ENCODE measurements at regions not wholly inside any gene's neighbourhood (a gene's known extent, or its start where the extent isn't known, plus 50 kb on each side); places are given as distances from the start of the nearest gene placed in this dataset.
A peak's percentile ranks its signal among the peaks of the same experiment; 100 is the strongest.

DNA sequence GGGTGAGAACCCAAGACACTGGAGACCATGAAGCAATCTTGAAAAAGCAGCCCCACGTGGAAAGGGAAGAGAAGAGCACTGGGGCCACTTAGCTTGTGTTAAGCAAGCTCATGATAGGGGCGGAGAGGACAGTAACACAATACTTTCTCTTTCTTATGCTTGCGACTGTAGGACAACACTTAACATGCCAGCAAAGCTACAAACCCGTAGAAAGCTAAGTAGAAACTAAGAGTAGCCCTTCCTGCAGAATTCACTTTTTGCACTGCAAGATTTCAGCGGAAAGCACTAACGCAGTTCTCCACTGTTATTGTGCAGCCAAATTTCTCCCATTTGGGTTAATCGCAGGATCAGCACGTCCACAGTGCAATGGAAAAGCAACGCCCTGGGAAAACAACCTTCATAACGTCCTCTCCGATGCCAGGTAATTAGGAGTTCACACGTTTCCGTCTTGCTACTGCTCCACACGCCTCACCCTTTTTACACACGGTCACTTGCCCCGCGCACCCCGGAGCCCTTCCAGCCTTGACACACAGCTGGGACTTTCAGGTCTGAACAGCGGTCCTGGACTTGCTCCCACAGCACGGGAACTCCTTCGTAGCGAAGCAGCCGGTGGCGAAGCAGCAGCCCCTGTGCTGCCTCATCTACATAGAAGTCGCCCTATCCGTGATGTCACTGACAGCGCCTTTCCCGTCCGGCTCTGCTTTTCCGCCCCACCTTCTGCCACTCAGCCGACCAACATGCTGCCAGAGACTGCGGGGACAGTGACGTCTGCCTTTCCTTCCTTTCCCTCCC, 148.6 kb downstream of the PPIAL4G start (continued):
- TF ChIP-seq, protein P1, sequence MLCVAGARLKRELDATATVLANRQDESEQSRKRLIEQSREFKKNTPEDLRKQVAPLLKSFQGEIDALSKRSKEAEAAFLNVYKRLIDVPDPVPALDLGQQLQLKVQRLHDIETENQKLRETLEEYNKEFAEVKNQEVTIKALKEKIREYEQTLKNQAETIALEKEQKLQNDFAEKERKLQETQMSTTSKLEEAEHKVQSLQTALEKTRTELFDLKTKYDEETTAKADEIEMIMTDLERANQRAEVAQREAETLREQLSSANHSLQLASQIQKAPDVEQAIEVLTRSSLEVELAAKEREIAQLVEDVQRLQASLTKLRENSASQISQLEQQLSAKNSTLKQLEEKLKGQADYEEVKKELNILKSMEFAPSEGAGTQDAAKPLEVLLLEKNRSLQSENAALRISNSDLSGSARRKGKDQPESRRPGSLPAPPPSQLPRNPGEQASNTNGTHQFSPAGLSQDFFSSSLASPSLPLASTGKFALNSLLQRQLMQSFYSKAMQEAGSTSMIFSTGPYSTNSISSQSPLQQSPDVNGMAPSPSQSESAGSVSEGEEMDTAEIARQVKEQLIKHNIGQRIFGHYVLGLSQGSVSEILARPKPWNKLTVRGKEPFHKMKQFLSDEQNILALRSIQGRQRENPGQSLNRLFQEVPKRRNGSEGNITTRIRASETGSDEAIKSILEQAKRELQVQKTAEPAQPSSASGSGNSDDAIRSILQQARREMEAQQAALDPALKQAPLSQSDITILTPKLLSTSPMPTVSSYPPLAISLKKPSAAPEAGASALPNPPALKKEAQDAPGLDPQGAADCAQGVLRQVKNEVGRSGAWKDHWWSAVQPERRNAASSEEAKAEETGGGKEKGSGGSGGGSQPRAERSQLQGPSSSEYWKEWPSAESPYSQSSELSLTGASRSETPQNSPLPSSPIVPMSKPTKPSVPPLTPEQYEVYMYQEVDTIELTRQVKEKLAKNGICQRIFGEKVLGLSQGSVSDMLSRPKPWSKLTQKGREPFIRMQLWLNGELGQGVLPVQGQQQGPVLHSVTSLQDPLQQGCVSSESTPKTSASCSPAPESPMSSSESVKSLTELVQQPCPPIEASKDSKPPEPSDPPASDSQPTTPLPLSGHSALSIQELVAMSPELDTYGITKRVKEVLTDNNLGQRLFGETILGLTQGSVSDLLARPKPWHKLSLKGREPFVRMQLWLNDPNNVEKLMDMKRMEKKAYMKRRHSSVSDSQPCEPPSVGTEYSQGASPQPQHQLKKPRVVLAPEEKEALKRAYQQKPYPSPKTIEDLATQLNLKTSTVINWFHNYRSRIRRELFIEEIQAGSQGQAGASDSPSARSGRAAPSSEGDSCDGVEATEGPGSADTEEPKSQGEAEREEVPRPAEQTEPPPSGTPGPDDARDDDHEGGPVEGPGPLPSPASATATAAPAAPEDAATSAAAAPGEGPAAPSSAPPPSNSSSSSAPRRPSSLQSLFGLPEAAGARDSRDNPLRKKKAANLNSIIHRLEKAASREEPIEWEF (IDR thresholded peaks at IDR 0.05; ENCODE audit: insufficient replicate concordance, low read depth, low read length): no peak
- TF ChIP-seq, protein P2, sequence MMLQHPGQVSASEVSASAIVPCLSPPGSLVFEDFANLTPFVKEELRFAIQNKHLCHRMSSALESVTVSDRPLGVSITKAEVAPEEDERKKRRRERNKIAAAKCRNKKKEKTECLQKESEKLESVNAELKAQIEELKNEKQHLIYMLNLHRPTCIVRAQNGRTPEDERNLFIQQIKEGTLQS (IDR thresholded peaks at IDR 0.05; ENCODE audit: borderline replicate concordance, extremely low read depth, low read depth, low read length): 0 out of 2 replicates have a peak, but pooled peaks have one; percentile 19
- TF ChIP-seq WRNIP1 (IDR thresholded peaks at IDR 0.05; ENCODE audit: borderline replicate concordance, low read depth, low read length): no peak
- peak; percentile 64; the same call in 1 of the 2 replicates for TF ChIP-seq MXI1 (IDR thresholded peaks at IDR 0.05; ENCODE audit: low read depth, low read length)
- TF ChIP-seq, protein P3, sequence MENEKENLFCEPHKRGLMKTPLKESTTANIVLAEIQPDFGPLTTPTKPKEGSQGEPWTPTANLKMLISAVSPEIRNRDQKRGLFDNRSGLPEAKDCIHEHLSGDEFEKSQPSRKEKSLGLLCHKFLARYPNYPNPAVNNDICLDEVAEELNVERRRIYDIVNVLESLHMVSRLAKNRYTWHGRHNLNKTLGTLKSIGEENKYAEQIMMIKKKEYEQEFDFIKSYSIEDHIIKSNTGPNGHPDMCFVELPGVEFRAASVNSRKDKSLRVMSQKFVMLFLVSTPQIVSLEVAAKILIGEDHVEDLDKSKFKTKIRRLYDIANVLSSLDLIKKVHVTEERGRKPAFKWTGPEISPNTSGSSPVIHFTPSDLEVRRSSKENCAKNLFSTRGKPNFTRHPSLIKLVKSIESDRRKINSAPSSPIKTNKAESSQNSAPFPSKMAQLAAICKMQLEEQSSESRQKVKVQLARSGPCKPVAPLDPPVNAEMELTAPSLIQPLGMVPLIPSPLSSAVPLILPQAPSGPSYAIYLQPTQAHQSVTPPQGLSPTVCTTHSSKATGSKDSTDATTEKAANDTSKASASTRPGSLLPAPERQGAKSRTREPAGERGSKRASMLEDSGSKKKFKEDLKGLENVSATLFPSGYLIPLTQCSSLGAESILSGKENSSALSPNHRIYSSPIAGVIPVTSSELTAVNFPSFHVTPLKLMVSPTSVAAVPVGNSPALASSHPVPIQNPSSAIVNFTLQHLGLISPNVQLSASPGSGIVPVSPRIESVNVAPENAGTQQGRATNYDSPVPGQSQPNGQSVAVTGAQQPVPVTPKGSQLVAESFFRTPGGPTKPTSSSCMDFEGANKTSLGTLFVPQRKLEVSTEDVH (IDR thresholded peaks at IDR 0.05; ENCODE audit: low read depth, partially characterized antibody): no peak
- TF ChIP-seq POLR2AphosphoS5 (IDR thresholded peaks at IDR 0.05; ENCODE audit: low read length): peak; percentile 100
- TF ChIP-seq TAF1 (IDR thresholded peaks at IDR 0.05; ENCODE audit: borderline replicate concordance, low read depth, low read length): peak; percentile 52; the same call in 1 of the 2 replicates
- no peak for TF ChIP-seq SUZ12 (IDR thresholded peaks at IDR 0.05; ENCODE audit: unreplicated experiment)
- TF ChIP-seq RB1 (IDR thresholded peaks at IDR 0.05; ENCODE audit: borderline replicate concordance): no peak
- TF ChIP-seq RAD51 (IDR thresholded peaks at IDR 0.05): no peak
- TF ChIP-seq YBX1 (IDR thresholded peaks at IDR 0.05): no peak
- TF ChIP-seq ZNF217 (IDR thresholded peaks at IDR 0.05): no peak
- 0 out of 2 replicates have a peak, but pooled peaks have one; percentile 54 for TF ChIP-seq GABPA (IDR thresholded peaks at IDR 0.05; ENCODE audit: low read depth)
- peak; percentile 84; the same call in 1 of the 2 replicates for TF ChIP-seq ZNF207 (IDR thresholded peaks at IDR 0.05; ENCODE audit: borderline replicate concordance)
- peak; percentile 35; the same call in 1 of the 2 replicates for TF ChIP-seq LARP7 (IDR thresholded peaks at IDR 0.05)
- TF ChIP-seq, protein P4, sequence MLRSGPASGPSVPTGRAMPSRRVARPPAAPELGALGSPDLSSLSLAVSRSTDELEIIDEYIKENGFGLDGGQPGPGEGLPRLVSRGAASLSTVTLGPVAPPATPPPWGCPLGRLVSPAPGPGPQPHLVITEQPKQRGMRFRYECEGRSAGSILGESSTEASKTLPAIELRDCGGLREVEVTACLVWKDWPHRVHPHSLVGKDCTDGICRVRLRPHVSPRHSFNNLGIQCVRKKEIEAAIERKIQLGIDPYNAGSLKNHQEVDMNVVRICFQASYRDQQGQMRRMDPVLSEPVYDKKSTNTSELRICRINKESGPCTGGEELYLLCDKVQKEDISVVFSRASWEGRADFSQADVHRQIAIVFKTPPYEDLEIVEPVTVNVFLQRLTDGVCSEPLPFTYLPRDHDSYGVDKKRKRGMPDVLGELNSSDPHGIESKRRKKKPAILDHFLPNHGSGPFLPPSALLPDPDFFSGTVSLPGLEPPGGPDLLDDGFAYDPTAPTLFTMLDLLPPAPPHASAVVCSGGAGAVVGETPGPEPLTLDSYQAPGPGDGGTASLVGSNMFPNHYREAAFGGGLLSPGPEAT (IDR thresholded peaks at IDR 0.05; ENCODE audit: low read depth): no peak
- TF ChIP-seq CEBPB (IDR thresholded peaks at IDR 0.05; ENCODE audit: borderline replicate concordance in 1 of 2, low read depth in 2 of 2, low read length in 2 of 2): peak; percentile 22 to 97; a peak in 2 of 4 replicates
- TF ChIP-seq NFYB (IDR thresholded peaks at IDR 0.05; ENCODE audit: insufficient read depth, low read depth, low read length): no peak
- TF ChIP-seq RELA (IDR thresholded peaks at IDR 0.05; ENCODE audit: borderline replicate concordance, partially characterized antibody): peak; percentile 45
